Calu3 (cell line): ENCODE measurements at regions not wholly inside any gene's neighbourhood (a gene's known extent, or its start where the extent isn't known, plus 50 kb on each side); places are given as distances from the start of the nearest gene placed in this dataset.

ENCODE experiments used
- BruUV-seq: library from RNA; stranded (reverse); fragments of 400-500 nt; replicated peaks from 2 replicates; lab custom pipeline; 2021; lab: Mats Ljungman, UMichigan
- CTCF ChIA-PET: fragments of 300-600 bp; sonication (Branson Sonifier 250); formaldehyde crosslinking; loops from one replicate; lab custom pipeline; 2022; ENCODE audit warnings: antibody characterized with exemption; lab: Charles Lee
- DNase-seq: peaks from one replicate; pipeline ENCODE4 v3.0.0; 2022
- H3K27ac Mint-ChIP-seq: one replicate; pipeline ENCODE4 v1.8.0; 2022; ENCODE audit warnings: mixed read lengths; ENCODE audit not compliant: unreplicated experiment
- H3K27me3 Mint-ChIP-seq: one replicate; pipeline ENCODE4 v1.8.0; 2022; ENCODE audit warnings: mixed read lengths; ENCODE audit not compliant: unreplicated experiment
- H3K36me3 Mint-ChIP-seq: one replicate; pipeline ENCODE4 v1.8.0; 2022; ENCODE audit warnings: mild to moderate bottlenecking, moderate library complexity, mixed read lengths; ENCODE audit not compliant: insufficient read depth, unreplicated experiment
- H3K4me1 Mint-ChIP-seq: one replicate; pipeline ENCODE4 v1.8.0; 2022; ENCODE audit warnings: mild to moderate bottlenecking, low read depth, mixed read lengths; ENCODE audit not compliant: unreplicated experiment
- H3K4me3 Mint-ChIP-seq: one replicate; pipeline ENCODE4 v1.8.0; 2022; ENCODE audit warnings: mild to moderate bottlenecking, low read depth, moderate library complexity, mixed read lengths; ENCODE audit not compliant: unreplicated experiment
- H3K9me3 Mint-ChIP-seq: one replicate; pipeline ENCODE4 v1.8.0; 2022; ENCODE audit warnings: low read depth, mixed read lengths; ENCODE audit not compliant: unreplicated experiment
- CTCF ChIP-seq: fragments of 200-600 bp; IDR thresholded peaks from one replicate; pipeline ENCODE4 v1.8.0; 2022; ENCODE audit warnings: antibody characterized with exemption; ENCODE audit not compliant: unreplicated experiment
- intact Hi-C: fragments of 100-400 bp; cut with micrococcal nuclease; formaldehyde crosslinking; loops from one replicate; pipeline ENCODE4 v1.10.0; 2022; ENCODE audit not compliant: unreplicated experiment

GRCh38 chr2:128405981-128406613 is 87.4 kb upstream of the HS6ST1 start:
- Mint-ChIP-seq H3K27ac (no peak overlapping the region), H3K27me3 (no peaks in the 10 kb centered on the region), H3K36me3 (no peaks in the 10 kb centered on the region), H3K4me1 (no peaks in the 10 kb centered on the region), H3K4me3 (no peak overlapping the region), H3K9me3 (no peaks in the 10 kb centered on the region)
- intact Hi-C loops = no loop called here
- no peak for TF ChIP-seq CTCF
- CTCF ChIA-PET = interaction anchor here (0.8 kb wide), 1 partner anchor 215 kb away, joined by 3 read pairs; no protein-coding TSS in a partner anchor
- no peak for DNase-seq
- no TSS peak for BruUV-seq

GRCh38 chr2:128406736-128407554 is 88.3 kb upstream of the HS6ST1 start:
- intact Hi-C loops = no loop called here
- TF ChIP-seq CTCF = no peak
- DNase-seq = no peak
- Mint-ChIP-seq H3K4me1 (no peaks in the 10 kb centered on the region), H3K9me3 (no peaks in the 10 kb centered on the region), H3K27me3 (no peaks in the 10 kb centered on the region), H3K4me3 (no peak overlapping the region), H3K27ac (no peak overlapping the region), H3K36me3 (no peaks in the 10 kb centered on the region)
- CTCF ChIA-PET = interaction anchor here (0.8 kb wide), 1 partner anchor 214 kb away, joined by 3 read pairs; no protein-coding TSS in a partner anchor
- no TSS peak for BruUV-seq

- CTCF ChIA-PET = no interaction called here
- no peak for TF ChIP-seq CTCF
- no peak overlapping the region for H3K4me3 Mint-ChIP-seq
- no peaks in the 10 kb centered on the region for H3K9me3 Mint-ChIP-seq
- H3K27ac Mint-ChIP-seq = no peak overlapping the region
- no peaks in the 10 kb centered on the region for H3K4me1 Mint-ChIP-seq
- intact Hi-C loops = no loop called here
- no peak for DNase-seq
- BruUV-seq = no TSS peak
- H3K36me3 Mint-ChIP-seq = no peaks in the 10 kb centered on the region
- no peaks in the 10 kb centered on the region for H3K27me3 Mint-ChIP-seq
These were observed 90.0 kb upstream of the HS6ST1 start for GRCh38 chr2:128408349-128409305.

GRCh38 chr2:128409326-128410034 is 90.8 kb upstream of the HS6ST1 start:
- CTCF ChIA-PET = no interaction called here
- no peak overlapping the region for H3K27ac Mint-ChIP-seq
- no peaks in the 10 kb centered on the region for H3K4me1 Mint-ChIP-seq
- H3K27me3 Mint-ChIP-seq = no peaks in the 10 kb centered on the region
- BruUV-seq = no TSS peak
- H3K4me3 Mint-ChIP-seq = no peak overlapping the region
- H3K9me3 Mint-ChIP-seq = no peaks in the 10 kb centered on the region
- no peak for TF ChIP-seq CTCF
- no peak for DNase-seq
- no peaks in the 10 kb centered on the region for H3K36me3 Mint-ChIP-seq
- intact Hi-C loops = no loop called here
